ENCODE measurements at regions not wholly inside any gene's neighbourhood (a gene's known extent, or its start where the extent isn't known, plus 50 kb on each side); places are given as distances from the start of the nearest gene placed in this dataset.

GRCh38 chr12:131603106-131603938, 107.6 kb upstream of the SFSWAP start:
- intact Hi-C loops (cut with micrococcal nuclease) (loop anchor here (10.0 kb wide), 1 partner anchor 91 kb away; no protein-coding TSS in a partner anchor), dilution Hi-C loops (cut with HindIII; ENCODE audit: low sequenced_read_pairs, unreplicated experiment) (no loop called here), in situ Hi-C loops (cut with MboI; ENCODE audit: low sequenced_read_pairs) (no loop called here)
- POLR2A ChIA-PET (ENCODE audit: unreplicated experiment): no interaction called here
- no peaks in the 10 kb centered on the region for H3K9me1 ChIP-seq (ENCODE audit: insufficient read depth, low read length)
- no peak overlapping the region for H3K4me2 ChIP-seq (ENCODE audit: low read depth, low read length)
- H2AFZ ChIP-seq (replicated peaks; ENCODE audit: low read length, poor library complexity): no peak overlapping the region
- H3K9me3 ChIP-seq (ENCODE audit: control insufficient read depth, insufficient read depth, low read length): peaks cover 3% of the 10 kb centered on the region; the same call in 1 of the 2 replicates
- H3K27ac ChIP-seq (ENCODE audit: insufficient read depth, low read length): no peak overlapping the region
- no peak overlapping the region for H4K8ac ChIP-seq (ENCODE audit: low read depth in 2 of 2, low read length in 2 of 2)
- H2AK9ac ChIP-seq (replicated peaks; ENCODE audit: low read depth, low read length, poor library complexity): no peak overlapping the region
- no peaks in the 10 kb centered on the region for H3K36me3 ChIP-seq (ENCODE audit: control insufficient read depth, insufficient read depth, low read length)
- no peak overlapping the region for H2BK15ac ChIP-seq (ENCODE audit: low read depth, low read length)
- TF ChIP-seq, protein P1, sequence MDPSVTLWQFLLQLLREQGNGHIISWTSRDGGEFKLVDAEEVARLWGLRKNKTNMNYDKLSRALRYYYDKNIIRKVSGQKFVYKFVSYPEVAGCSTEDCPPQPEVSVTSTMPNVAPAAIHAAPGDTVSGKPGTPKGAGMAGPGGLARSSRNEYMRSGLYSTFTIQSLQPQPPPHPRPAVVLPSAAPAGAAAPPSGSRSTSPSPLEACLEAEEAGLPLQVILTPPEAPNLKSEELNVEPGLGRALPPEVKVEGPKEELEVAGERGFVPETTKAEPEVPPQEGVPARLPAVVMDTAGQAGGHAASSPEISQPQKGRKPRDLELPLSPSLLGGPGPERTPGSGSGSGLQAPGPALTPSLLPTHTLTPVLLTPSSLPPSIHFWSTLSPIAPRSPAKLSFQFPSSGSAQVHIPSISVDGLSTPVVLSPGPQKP (IDR thresholded peaks at IDR 0.05; ENCODE audit: borderline replicate concordance, low read depth, low read length): no peak
- TF ChIP-seq MAZ (IDR thresholded peaks at IDR 0.05; ENCODE audit: borderline replicate concordance, low read depth, low read length) (no peak), CTCF (conservative IDR thresholded peaks at IDR 0.05; ENCODE audit: low read depth, low read length) (no peak), BHLHE40 (IDR thresholded peaks at IDR 0.05; ENCODE audit: low read depth, low read length) (no peak), CHD1 (IDR thresholded peaks at IDR 0.05; ENCODE audit: low read depth, low read length) (no peak)
- BruUV-seq (replicated peaks): no TSS peak
- H2BK120ac ChIP-seq (ENCODE audit: low read depth, low read length): no peak overlapping the region
- no peaks in the 10 kb centered on the region for H3K79me1 ChIP-seq (ENCODE audit: low read depth in 1 of 2, low read length in 2 of 2)
- no peak overlapping the region for H3K56ac ChIP-seq (ENCODE audit: extremely low read depth, insufficient read depth, low read length)
- no peak overlapping the region for H3K9ac ChIP-seq (ENCODE audit: low read depth, low read length)
- no peaks in the 10 kb centered on the region for H3K27me3 ChIP-seq (ENCODE audit: control insufficient read depth, insufficient read depth, low read length)
- no peak overlapping the region for H3K18ac ChIP-seq (ENCODE audit: low read depth, low read length)
- no peak overlapping the region for H4K91ac ChIP-seq (ENCODE audit: insufficient read depth, low read depth, low read length)
- H4K5ac ChIP-seq (ENCODE audit: low read depth, low read length): no peak overlapping the region
- H2AK5ac ChIP-seq (ENCODE audit: low read depth, low read length): no peak overlapping the region
- no peak overlapping the region for H3K14ac ChIP-seq (replicated peaks; ENCODE audit: low read depth, low read length)
- no peak overlapping the region for H3K4me3 ChIP-seq (ENCODE audit: insufficient read depth, low read depth, low read length)
- H2BK5ac ChIP-seq (ENCODE audit: low read depth, low read length, poor library complexity, severe bottlenecking): no peak overlapping the region
- no peak overlapping the region for H2BK20ac ChIP-seq (ENCODE audit: low read depth, low read length)
- DNase-seq (no peak), ATAC-seq (ENCODE audit: low read depth) (no peak)
- H3K23ac ChIP-seq (ENCODE audit: low read depth, low read length): no peak overlapping the region
- no peak overlapping the region for H3K4ac ChIP-seq (ENCODE audit: low read depth, low read length)
- H3K4me1 ChIP-seq (ENCODE audit: control insufficient read depth, insufficient read depth, low read length): no peaks in the 10 kb centered on the region
- WGBS, 2 experiments (ENCODE audit: extremely low coverage in 2 of 2, insufficient read length in 1 of 2): 0% methylated on average over 3 of the region's 8 CpGs; no CpG with 5 or more reads in 1 of the 2 experiments
- no peaks in the 10 kb centered on the region for H4K20me1 ChIP-seq (ENCODE audit: insufficient read depth, low read length)
- CTCF ChIA-PET: no interaction called here

All from IMR-90 (cell line).